ENCODE measurements at regions not wholly inside any gene's neighbourhood (a gene's known extent, or its start where the extent isn't known, plus 50 kb on each side); places are given as distances from the start of the nearest gene placed in this dataset.
"Not testable (repeated sequence)": the region's sequence is repeated elsewhere in the genome, so short reads cannot be mapped to it uniquely, and the experiment has no call there.

- no peak for DNase-seq (ENCODE audit: low read depth in 2 of 2)
Observed at GRCh38 chr7:16266877-16267276, 154.5 kb downstream of the CRPPA start.

DNA sequence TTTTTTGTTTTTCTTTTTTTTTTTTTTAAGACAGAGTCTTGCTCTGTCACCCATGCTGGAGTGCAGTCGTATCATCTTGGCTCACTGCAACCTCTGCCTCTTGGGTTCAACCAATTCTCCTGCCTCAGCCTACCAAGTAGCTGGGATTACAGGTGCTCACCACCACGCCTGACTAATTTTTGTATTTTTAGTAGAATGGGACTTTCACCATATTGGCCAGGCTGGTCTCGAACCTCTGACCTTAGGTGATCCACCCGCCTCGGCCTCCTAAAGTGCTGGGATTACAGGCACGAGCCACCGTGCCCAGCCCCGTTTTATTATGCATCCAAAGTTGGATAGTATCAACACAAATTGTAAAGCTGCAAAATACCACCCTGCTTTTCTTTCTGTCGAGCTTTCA lies 154.9 kb downstream of the CRPPA start:
- DNase-seq (ENCODE audit: low read depth in 2 of 2), result not testable (repeated sequence)

GRCh38 chr7:16265863-16266458 lies 155.4 kb downstream of the CRPPA start:
- no peak for DNase-seq (ENCODE audit: low read depth in 2 of 2)

DNA sequence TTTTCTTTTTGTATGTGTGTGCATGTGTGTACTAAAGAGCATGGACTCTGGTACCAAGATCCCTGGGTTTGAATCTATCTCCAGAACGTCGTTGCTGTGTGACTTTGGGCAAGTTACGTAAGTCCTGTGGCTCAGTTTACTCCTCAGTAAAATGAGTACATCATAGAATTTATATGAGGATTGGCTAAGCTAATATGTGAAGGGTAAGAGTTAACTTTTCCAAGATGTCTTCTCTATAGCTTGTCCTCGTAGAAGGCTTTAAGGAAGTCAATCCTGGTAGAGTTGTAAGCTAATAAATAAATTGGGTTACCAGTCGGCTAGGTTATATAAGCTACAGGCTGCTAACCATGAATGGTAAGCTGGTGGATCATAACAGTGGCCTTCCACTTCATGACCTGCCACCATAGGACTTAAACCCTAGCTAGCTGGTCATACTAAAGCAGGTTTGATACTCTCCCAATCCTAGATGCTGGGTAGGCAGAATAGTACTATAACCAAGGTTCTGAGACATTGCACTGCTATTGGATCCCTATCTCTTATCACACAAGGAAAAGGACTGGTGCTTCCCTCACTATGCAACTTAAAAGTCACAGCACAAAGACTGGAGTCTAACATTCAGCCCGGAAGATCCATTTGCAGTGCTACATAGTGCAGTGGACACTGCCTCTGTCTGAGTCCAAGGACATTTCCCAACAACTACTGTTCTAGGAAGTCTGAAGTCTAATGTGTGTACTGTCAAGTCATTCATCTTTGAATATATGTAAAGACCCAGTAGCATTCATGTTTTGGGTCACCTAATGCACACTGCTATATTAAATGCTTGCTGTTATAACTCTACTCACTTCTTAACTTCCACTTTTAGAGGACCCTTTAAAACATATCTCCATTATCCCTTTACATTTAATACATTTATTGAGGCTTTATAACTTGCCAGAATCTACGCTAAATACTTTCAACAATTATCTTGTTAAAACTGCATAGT lies 156.2 kb downstream of the CRPPA start:
- DNase-seq (ENCODE audit: low read depth in 2 of 2), result no peak

GRCh38 chr7:16264036-16264819 lies 157.1 kb downstream of the CRPPA start:
- DNase-seq (ENCODE audit: low read depth in 2 of 2), result no peak

DNA sequence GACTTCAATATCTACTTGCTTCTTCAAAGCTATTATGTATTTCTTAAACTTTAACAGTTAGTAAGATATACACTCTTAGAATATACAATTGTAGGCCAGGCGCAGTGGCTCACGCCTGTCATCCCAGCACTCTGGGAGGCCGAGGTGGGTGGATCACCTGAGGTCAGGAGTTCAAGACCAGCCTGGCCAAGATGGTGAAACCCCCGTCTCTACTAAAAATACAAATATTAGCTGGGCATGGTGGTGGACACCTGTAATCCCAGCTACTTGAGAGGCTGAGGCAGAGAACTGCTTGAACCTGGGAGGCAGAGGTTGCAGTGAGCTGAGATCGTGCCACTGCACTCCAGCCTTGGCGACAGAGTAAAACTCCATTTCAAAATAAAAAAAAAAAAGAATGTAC lies 158.0 kb downstream of the CRPPA start:
- DNase-seq (ENCODE audit: low read depth in 2 of 2), result not testable (repeated sequence)

GRCh38 chr7:16261654-16262053 lies 159.7 kb downstream of the CRPPA start:
- no peak for DNase-seq (ENCODE audit: low read depth in 2 of 2)

- no peak for DNase-seq (ENCODE audit: low read depth in 2 of 2)
Observed at GRCh38 chr7:16261100-16261499, 160.2 kb downstream of the CRPPA start.

DNA sequence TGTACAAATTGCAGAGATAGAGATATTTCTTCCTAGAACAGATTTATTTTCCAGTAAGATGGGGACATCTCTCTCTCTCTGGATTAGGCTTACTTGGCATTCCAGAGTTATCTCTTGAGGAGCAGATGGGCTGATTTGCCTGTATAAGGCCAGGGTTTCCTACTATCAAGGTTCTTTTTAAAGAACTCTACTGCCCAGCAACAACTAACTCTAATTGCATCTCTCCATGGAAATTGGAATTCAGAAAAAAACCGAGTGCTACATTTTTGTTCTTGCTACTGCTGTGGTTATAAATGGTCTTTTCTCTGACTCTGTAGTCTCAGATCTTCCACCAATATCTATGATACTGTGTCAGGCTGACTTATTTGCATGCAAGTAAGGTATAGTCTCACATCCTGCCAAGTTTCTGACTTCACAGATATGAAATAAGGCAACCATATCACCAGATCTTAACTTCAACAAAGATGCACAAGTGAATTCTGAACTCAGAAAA lies 161.1 kb downstream of the CRPPA start:
- DNase-seq (ENCODE audit: low read depth in 2 of 2), result no peak

- not testable (repeated sequence) for DNase-seq (ENCODE audit: low read depth in 2 of 2)
Observed at GRCh38 chr7:16256419-16256818, 164.9 kb downstream of the CRPPA start.

DNA sequence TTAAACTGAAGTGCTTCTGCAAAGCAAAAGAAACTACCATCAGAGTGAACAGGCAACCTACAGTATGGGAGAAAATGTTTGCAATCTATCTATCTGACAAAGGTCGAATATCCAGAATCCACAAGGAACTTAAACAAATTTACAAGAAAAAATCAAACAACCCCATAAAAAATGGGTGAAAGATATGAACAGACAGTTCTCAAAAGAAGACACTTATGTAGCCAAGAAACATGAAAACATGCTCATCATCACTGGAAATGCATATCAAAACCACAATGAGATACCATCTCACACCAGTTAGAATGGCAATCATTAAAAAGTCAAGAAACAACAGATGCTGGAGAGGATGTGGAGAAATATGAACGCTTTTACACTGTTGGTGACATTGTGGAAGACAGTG lies 165.4 kb downstream of the CRPPA start:
- not testable (repeated sequence) for DNase-seq (ENCODE audit: low read depth in 2 of 2)

DNA sequence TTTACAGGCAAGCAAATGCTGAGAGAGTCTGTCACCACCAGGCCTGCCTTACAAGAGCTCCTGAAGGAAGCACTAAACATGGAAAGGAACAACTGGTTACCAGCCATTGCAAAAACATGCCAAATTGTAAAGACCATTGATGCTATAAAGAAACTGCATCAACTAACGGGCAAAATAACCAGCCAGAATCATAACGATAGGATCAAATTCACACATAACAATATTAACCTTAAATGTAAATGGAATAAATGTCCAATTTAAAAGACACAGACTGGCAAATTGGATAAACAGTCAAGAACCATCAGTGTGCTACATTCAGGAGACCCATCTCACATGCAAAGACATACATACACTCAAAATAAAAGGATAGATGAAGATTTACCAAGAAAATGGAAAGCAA lies 170.7 kb downstream of the CRPPA start:
- not testable (repeated sequence) for DNase-seq (ENCODE audit: low read depth in 2 of 2)

GRCh38 chr7:16249204-16249603 lies 172.1 kb downstream of the CRPPA start:
- not testable (repeated sequence) for DNase-seq (ENCODE audit: low read depth in 2 of 2)

DNA sequence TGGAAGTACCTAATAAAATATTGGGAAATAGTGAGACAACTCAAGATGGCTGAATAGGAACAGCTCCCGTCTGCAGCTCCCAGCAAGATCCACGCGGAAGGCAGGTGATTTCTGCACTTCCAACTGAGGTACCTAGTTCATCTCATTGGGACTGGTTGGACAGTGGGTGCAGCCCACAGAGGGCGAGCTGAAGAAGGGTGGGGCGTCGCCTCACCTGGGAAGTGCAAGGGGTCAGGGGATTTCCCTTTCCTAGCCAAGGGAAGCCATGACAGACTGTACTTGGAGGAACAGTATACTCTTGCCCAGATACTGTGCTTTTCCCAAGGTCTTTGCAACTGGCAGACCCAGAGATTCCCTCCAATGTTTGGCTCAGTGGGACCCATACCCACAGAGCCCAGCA lies 172.8 kb downstream of the CRPPA start:
- not testable (repeated sequence) for DNase-seq (ENCODE audit: low read depth in 2 of 2)

GRCh38 chr7:16244469-16244868 lies 176.9 kb downstream of the CRPPA start:
- DNase-seq (ENCODE audit: low read depth in 2 of 2), result no peak

DNA sequence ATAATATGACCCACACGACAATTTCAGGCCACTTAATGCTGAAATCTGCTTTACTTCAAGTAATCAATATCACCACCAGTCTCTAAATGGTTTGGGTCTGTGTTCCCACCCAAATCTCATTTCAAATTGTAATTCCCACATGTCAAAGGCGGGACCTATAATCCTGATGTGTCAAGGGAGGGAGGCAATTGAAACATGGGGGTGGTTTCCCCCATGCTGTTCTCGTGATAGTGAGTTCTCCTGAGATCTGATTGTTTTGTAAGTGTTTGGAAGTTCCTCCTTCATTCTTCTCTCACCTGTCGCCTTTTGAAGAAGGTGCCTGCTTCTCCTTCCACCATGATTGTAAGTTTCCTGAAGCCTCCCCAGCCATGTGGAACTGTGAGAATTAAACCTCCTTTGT lies 178.4 kb downstream of the CRPPA start:
- no peak for DNase-seq (ENCODE audit: low read depth in 2 of 2)

- no peak for DNase-seq (ENCODE audit: low read depth in 2 of 2)
Observed at GRCh38 chr7:16241017-16241416, 180.3 kb downstream of the CRPPA start.

DNA sequence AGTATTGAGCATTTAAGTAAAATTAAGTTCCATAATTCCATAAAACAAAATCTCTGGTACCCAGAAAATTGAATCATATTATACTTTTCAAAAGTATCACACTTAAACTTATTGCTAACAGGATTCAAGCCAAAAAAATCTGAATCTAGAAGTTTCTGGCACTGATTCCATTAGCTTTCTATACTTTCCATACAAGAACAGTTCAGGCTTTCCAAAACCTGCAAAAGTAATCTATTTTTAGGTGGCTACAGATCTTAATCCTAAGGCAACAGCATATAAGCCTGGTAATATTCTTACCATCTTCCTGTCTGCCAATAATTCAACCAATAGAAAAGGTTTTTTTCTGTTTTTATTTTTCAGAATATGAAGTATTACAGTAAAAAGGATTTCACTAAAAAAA lies 185.0 kb downstream of the CRPPA start:
- no peak for DNase-seq (ENCODE audit: low read depth in 2 of 2)

- DNase-seq (ENCODE audit: low read depth in 2 of 2), result no peak
Observed at GRCh38 chr7:16235147-16236114, 185.9 kb downstream of the CRPPA start.

GRCh38 chr7:16234493-16235146 lies 186.7 kb downstream of the CRPPA start:
- no peak for DNase-seq (ENCODE audit: low read depth in 2 of 2)

Data from stimulated activated CD8-positive, alpha-beta memory T cell treated with anti-CD3 and anti-CD28 coated beads, Interleukin-2, amount 100 ng/mL, for 48 hours (primary cell).